Endothelial cell of umbilical vein (primary cell): ENCODE measurements at regions not wholly inside any gene's neighbourhood (a gene's known extent, or its start where the extent isn't known, plus 50 kb on each side); places are given as distances from the start of the nearest gene placed in this dataset.

Source experiments
- CTCF ChIP-seq, 2 donors: IDR thresholded peaks; 1 replicate in 1 of 2; 2 replicates in 1 of 2; pipeline ENCODE4 v1.5.1; 2011; ENCODE audit warnings: low read length in 2 of 2, mild to moderate bottlenecking in 2 of 2, moderate library complexity in 2 of 2, control low read depth in 1 of 2, inconsistent platforms in 1 of 2, low read depth in 1 of 2; ENCODE audit not compliant: insufficient read depth in 1 of 2; ENCODE audit errors: extremely low read depth in 1 of 2
- EZH2 ChIP-seq: IDR thresholded peaks from 2 replicates; pipeline ENCODE4 v1.6.1; 2012; ENCODE audit warnings: borderline replicate concordance, low read depth, mild to moderate bottlenecking, moderate library complexity, low read length, inconsistent platforms; ENCODE audit not compliant: severe bottlenecking
- GATA2 ChIP-seq: IDR thresholded peaks from 2 replicates; pipeline ENCODE4 v1.7.0; 2011; ENCODE audit warnings: low read depth, mild to moderate bottlenecking, moderate library complexity, mixed read lengths, low read length; ENCODE audit not compliant: insufficient read length, insufficient read depth
- MYC ChIP-seq: IDR thresholded peaks from one replicate; pipeline ENCODE4 v1.6.1; 2011; ENCODE audit warnings: mild to moderate bottlenecking, low read depth, low read length
- POLR2A ChIP-seq: IDR thresholded peaks from 2 replicates; pipeline ENCODE4 v1.6.1; 2012; ENCODE audit warnings: low read depth, mild to moderate bottlenecking, control low read depth, low read length

- TF ChIP-seq CTCF (IDR thresholded peaks at IDR 0.05; ENCODE audit: extremely low read depth in 1 of 2, insufficient read depth in 1 of 2, low read depth in 1 of 2, low read length in 2 of 2) (no peak), EZH2 (no peak), POLR2A (no peak), GATA2 (no peak), MYC (no peak)
Observed at GRCh38 chr2:65985986-65986385, 448.9 kb upstream of the MEIS1 start.
